H1 (cell line): ENCODE measurements at regions not wholly inside any gene's neighbourhood (a gene's known extent, or its start where the extent isn't known, plus 50 kb on each side); places are given as distances from the start of the nearest gene placed in this dataset.

Source experiments
- CTCF ChIA-PET: fragments of 300-600 bp; sonication (Branson Sonifier 250); formaldehyde crosslinking; loops from one replicate; lab custom pipeline; 2021; ENCODE audit not compliant: partially characterized antibody; lab: Charles Lee
- POLR2A ChIA-PET: fragments of 300-600 bp; sonication (Branson Sonifier 250); formaldehyde crosslinking; loops from one replicate; lab custom pipeline; 2021; ENCODE audit warnings: inconsistent platforms; ENCODE audit not compliant: partially characterized antibody; lab: Charles Lee
- DNase-seq, 2 experiments: peaks; one replicate each; pipeline versions ENCODE4 v3.0.0 to v3.0.0-alpha.2; 2010 to 2022; ENCODE audit warnings: low spot score in 2 of 2, low read depth in 1 of 2, mixed read lengths in 1 of 2
- FAIRE-seq: peaks from 2 replicates; lab custom pipeline; 2011; peaks lifted over from hg19 to GRCh38; lab: Jason Lieb, UNC
- H2AFZ ChIP-seq: 2 replicates; pipeline ENCODE4 v1.8.1; 2012; ENCODE audit warnings: low read length, inconsistent platforms
- H2AK5ac ChIP-seq: 2 replicates; pipeline ENCODE4 v1.6.1; 2013; ENCODE audit warnings: low read depth, low read length
- H2BK120ac ChIP-seq: replicated peaks from 2 replicates; pipeline ENCODE3; 2013; ENCODE audit warnings: low read depth, low read length, inconsistent platforms
- H2BK12ac ChIP-seq: 2 replicates; pipeline ENCODE4 v1.6.1; 2013; ENCODE audit warnings: low read depth, low read length
- H2BK15ac ChIP-seq: 2 replicates; pipeline ENCODE4 v1.6.1; 2013; ENCODE audit warnings: low read length
- H2BK20ac ChIP-seq: 2 replicates; pipeline ENCODE4 v1.6.1; 2013; ENCODE audit warnings: low read length
- H2BK5ac ChIP-seq: 2 replicates; pipeline ENCODE4 v1.6.1; 2013; ENCODE audit warnings: low read depth, low read length
- H3K14ac ChIP-seq: 2 replicates; pipeline ENCODE4 v1.6.1; 2013; ENCODE audit warnings: inconsistent platforms; ENCODE audit not compliant: insufficient read length
- H3K18ac ChIP-seq: 2 replicates; pipeline ENCODE4 v1.6.1; 2013; ENCODE audit warnings: low read length; ENCODE audit errors: extremely low read depth
- H3K23ac ChIP-seq: 2 replicates; pipeline ENCODE4 v1.6.1; 2013; ENCODE audit warnings: inconsistent platforms; ENCODE audit not compliant: insufficient read length
- H3K23me2 ChIP-seq: 2 replicates; pipeline ENCODE4 v1.6.1; 2013; ENCODE audit warnings: low read depth, low read length
- H3K27ac ChIP-seq: 2 replicates; pipeline ENCODE4 v1.6.1; 2011; ENCODE audit warnings: low read depth, low read length, inconsistent platforms
- H3K27me3 ChIP-seq, 4 experiments: replicated peaks in 1 of 4; 1 replicate in 1 of 4; 2 replicates in 3 of 4; pipeline versions ENCODE4 v1.6.1 to v1.8.1; 2011 to 2013; ENCODE audit warnings: low read length in 3 of 4, mild to moderate bottlenecking in 3 of 4, inconsistent platforms in 2 of 4, mixed read lengths in 2 of 4, moderate library complexity in 1 of 4; ENCODE audit not compliant: control insufficient read depth in 3 of 4, insufficient read depth in 3 of 4; ENCODE audit errors: extremely low read depth in 1 of 4
- H3K36me3 ChIP-seq, 4 experiments: 2 replicates each; pipeline versions ENCODE4 v1.6.1 to v1.8.1; 2011 to 2013; ENCODE audit warnings: mild to moderate bottlenecking in 4 of 4, low read length in 3 of 4, moderate library complexity in 2 of 4, control low read depth in 1 of 4, inconsistent platforms in 1 of 4; ENCODE audit not compliant: insufficient read depth in 4 of 4, control insufficient read depth in 2 of 4
- H3K4ac ChIP-seq: replicated peaks from 2 replicates; pipeline ENCODE3; 2013; ENCODE audit warnings: low read length, low read depth, mixed read lengths, inconsistent platforms; ENCODE audit not compliant: insufficient read length
- H3K4me1 ChIP-seq, 4 experiments: replicated peaks in 1 of 4; 1 replicate in 1 of 4; 2 replicates in 3 of 4; pipeline versions ENCODE4 v1.6.1 to v1.8.1; 2011 to 2013; ENCODE audit warnings: low read length in 3 of 4, inconsistent platforms in 2 of 4, mixed read lengths in 1 of 4; ENCODE audit not compliant: insufficient read depth in 4 of 4, control insufficient read depth in 3 of 4
- H3K4me2 ChIP-seq, 2 experiments: 2 replicates each; pipeline versions ENCODE4 v1.6.1 to v1.8.1; 2011 to 2013; ENCODE audit warnings: low read depth in 2 of 2, low read length in 2 of 2, control low read depth in 1 of 2, inconsistent platforms in 1 of 2, mild to moderate bottlenecking in 1 of 2; ENCODE audit not compliant: insufficient read depth in 1 of 2
- H3K4me3 ChIP-seq, 4 experiments: fragments of 200-600, 300-600 bp in 1 of 4; sonication (generic), shearing (Covaris generic), sonication (Bioruptor Twin) in 1 of 4; 2 replicates each; pipeline versions ENCODE4 v1.5.1 to v1.8.1; 2011 to 2016; ENCODE audit warnings: low read length in 4 of 4, low read depth in 3 of 4, control low read depth in 2 of 4, inconsistent platforms in 2 of 4, mild to moderate bottlenecking in 2 of 4, mixed read lengths in 1 of 4, moderate library complexity in 1 of 4; ENCODE audit not compliant: insufficient read depth in 2 of 4; ENCODE audit errors: extremely low read depth in 1 of 4
- H3K56ac ChIP-seq: replicated peaks from 2 replicates; pipeline ENCODE3; 2013; ENCODE audit warnings: low read depth, mild to moderate bottlenecking, mixed read lengths, low read length, inconsistent platforms; ENCODE audit not compliant: insufficient read length
- H3K79me1 ChIP-seq: 2 replicates; pipeline ENCODE4 v1.6.1; 2013; ENCODE audit warnings: low read depth, low read length, control low read depth
- H3K79me2 ChIP-seq, 2 experiments: 2 replicates each; pipeline versions ENCODE4 v1.6.1 to v1.8.1; 2012 to 2013; ENCODE audit warnings: low read length in 2 of 2, mild to moderate bottlenecking in 2 of 2, inconsistent platforms in 1 of 2; ENCODE audit not compliant: insufficient read depth in 2 of 2, control insufficient read depth in 1 of 2
- H3K9ac ChIP-seq, 4 experiments: replicated peaks in 1 of 4; 1 replicate in 1 of 4; 2 replicates in 3 of 4; pipeline versions ENCODE4 v1.6.1 to v1.8.1; 2011 to 2013; ENCODE audit warnings: low read depth in 3 of 4, low read length in 3 of 4, control low read depth in 2 of 4, mild to moderate bottlenecking in 2 of 4, moderate library complexity in 2 of 4, inconsistent platforms in 1 of 4; ENCODE audit errors: extremely low read depth in 1 of 4
- H3K9me3 ChIP-seq, 2 experiments: 2 replicates each; pipeline versions ENCODE4 v1.6.1 to v1.8.1; 2012 to 2013; ENCODE audit warnings: mild to moderate bottlenecking in 2 of 2, moderate library complexity in 2 of 2, control low read depth in 1 of 2, inconsistent platforms in 1 of 2, low read depth in 1 of 2, low read length in 1 of 2, mixed read lengths in 1 of 2; ENCODE audit not compliant: insufficient read depth in 2 of 2
- H4K20me1 ChIP-seq, 2 experiments: replicated peaks in 1 of 2; 2 replicates each; pipeline versions ENCODE3 to v1.8.1; 2011 to 2013; ENCODE audit warnings: inconsistent platforms in 2 of 2, low read length in 2 of 2, mild to moderate bottlenecking in 1 of 2; ENCODE audit not compliant: insufficient read depth in 2 of 2, control insufficient read depth in 1 of 2
- H4K5ac ChIP-seq: 2 replicates; pipeline ENCODE4 v1.6.1; 2013; ENCODE audit warnings: low read length, low read depth, mixed read lengths, inconsistent platforms; ENCODE audit not compliant: insufficient read length
- H4K8ac ChIP-seq: 2 replicates; pipeline ENCODE4 v1.8.0; 2013; ENCODE audit warnings: mild to moderate bottlenecking, moderate library complexity, low read length, inconsistent platforms; ENCODE audit not compliant: insufficient read depth; ENCODE audit errors: extremely low read depth
- H4K91ac ChIP-seq: replicated peaks from 2 replicates; pipeline ENCODE3; 2013; ENCODE audit warnings: low read length, mixed read lengths, inconsistent platforms; ENCODE audit not compliant: insufficient read length
- CBX5 ChIP-seq: fragments of 300-800, 300-1000 bp; sonication (generic); IDR thresholded peaks from 2 replicates; pipeline ENCODE4 v1.7.1; 2016; ENCODE audit warnings: antibody characterized with exemption, low read length, low read depth
- MAFK ChIP-seq: IDR thresholded peaks from 2 replicates; pipeline ENCODE4 v1.6.1; 2012; ENCODE audit warnings: low read depth, mild to moderate bottlenecking, improper control_type of control experiment, low read length
- PHF8 ChIP-seq: fragments of 200-600 bp; sonication (generic); conservative IDR thresholded peaks from 2 replicates; pipeline ENCODE4 v1.7.1; 2012; ENCODE audit warnings: low read depth, mild to moderate bottlenecking, inconsistent platforms, low read length, moderate library complexity
- RBBP5 ChIP-seq: IDR thresholded peaks from 2 replicates; pipeline ENCODE4 v1.7.1; 2012; ENCODE audit warnings: low read depth, mild to moderate bottlenecking, inconsistent platforms, low read length, moderate library complexity, borderline replicate concordance
- TBP ChIP-seq: IDR thresholded peaks from 2 replicates; pipeline ENCODE4 v1.6.1; 2011; ENCODE audit warnings: low read depth, low read length, improper control_type of control experiment
- WGBS, 2 experiments: shearing (Covaris generic) in 1 of 2; methylation state at CpG; one replicate each; pipeline versions ENCODE4 v1.1.6 to v1.1.7; 2013 to 2015; ENCODE audit warnings: low lambda C conversion rate in 2 of 2, mixed read lengths in 2 of 2, inconsistent platforms in 1 of 2, low coverage in 1 of 2, missing lambda C conversion rate in 1 of 2; ENCODE audit not compliant: insufficient replicate concordance in 2 of 2, insufficient coverage in 1 of 2, insufficient read length in 1 of 2; ENCODE audit errors: extremely low coverage in 1 of 2, missing lambda C conversion rate in 1 of 2; 5-methylcytosine and 5-hydroxymethylcytosine counted together
- TF ChIP-seq, protein P1 (sequence below): IDR thresholded peaks from 2 replicates; pipeline ENCODE4 v1.6.1; 2011; ENCODE audit warnings: low read length, improper control_type of control experiment

DNA sequence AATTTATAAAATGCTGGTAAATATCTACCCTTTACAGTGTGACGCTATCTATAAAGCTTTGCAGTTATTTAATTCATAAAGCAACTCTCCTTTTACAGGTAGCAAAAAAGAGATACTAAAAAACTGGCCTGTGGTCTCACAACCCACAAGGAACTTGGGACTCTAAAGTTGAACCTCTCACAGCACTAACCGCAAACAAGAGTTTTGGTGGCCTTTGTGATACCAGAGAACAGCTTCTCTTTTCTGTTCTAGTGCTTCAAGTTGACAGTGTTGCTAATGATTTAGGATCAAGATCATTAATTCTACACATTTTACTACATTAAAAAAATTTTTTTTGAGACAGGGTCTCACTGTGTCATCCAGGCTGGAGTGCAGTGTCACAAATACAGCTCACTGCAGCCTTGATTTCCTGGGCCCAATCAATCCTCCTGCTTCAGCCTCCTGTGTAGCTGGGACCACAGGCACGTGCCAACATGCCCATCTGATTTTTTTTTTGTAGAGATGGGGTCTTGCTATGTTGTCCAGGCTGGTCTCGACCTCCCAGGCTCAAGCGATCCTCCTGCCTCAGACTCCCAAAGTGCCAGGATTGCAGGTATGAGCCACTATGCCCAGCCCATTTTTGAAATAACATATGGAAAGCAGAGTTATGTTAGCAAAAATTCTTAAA is 56.0 kb upstream of the ST8SIA6 start:
- DNase-seq = no peak
- Histone ChIP-seq H2BK12ac (no peak overlapping the region), H3K9ac (no peak overlapping the region), H2BK120ac (no peak overlapping the region), H3K27me3 (no peaks in the 10 kb centered on the region), H3K27ac (no peak overlapping the region), H4K5ac (no peak overlapping the region), H3K79me1 (no peaks in the 10 kb centered on the region), H2AFZ (no peak overlapping the region), H2BK5ac (no peak overlapping the region), H3K18ac (no peak overlapping the region), H3K9me3 (no peaks in the 10 kb centered on the region), H3K4ac (no peak overlapping the region), H2AK5ac (no peak overlapping the region), H4K20me1 (no peaks in the 10 kb centered on the region), H3K23ac (no peak overlapping the region), H3K23me2 (no peaks in the 10 kb centered on the region), H2BK15ac (no peak overlapping the region), H3K4me1 (no peaks in the 10 kb centered on the region), H3K36me3 (no peaks in the 10 kb centered on the region), H3K4me2 (no peak overlapping the region), H3K56ac (no peak overlapping the region), H3K79me2 (no peaks in the 10 kb centered on the region), H4K8ac (no peak overlapping the region), H3K14ac (no peak overlapping the region), H4K91ac (no peak overlapping the region), H2BK20ac (no peak overlapping the region), H3K4me3 (no peak overlapping the region)
- ChIA-PET POLR2A (no interaction called here), CTCF (interaction anchor here (0.6 to 0.7 kb wide), 3 partner anchors 11 to 232 kb away, joined by 3 to 5 read pairs (median 3); no protein-coding TSS in a partner anchor)
- 91% methylated on average over 5 of the region's 5 CpGs; no CpG with 5 or more reads in 1 of the 2 experiments for WGBS, 2 experiments
- no peak for FAIRE-seq
- TF ChIP-seq RBBP5 = no peak
- no peak for TF ChIP-seq TBP
- TF ChIP-seq, protein P1, sequence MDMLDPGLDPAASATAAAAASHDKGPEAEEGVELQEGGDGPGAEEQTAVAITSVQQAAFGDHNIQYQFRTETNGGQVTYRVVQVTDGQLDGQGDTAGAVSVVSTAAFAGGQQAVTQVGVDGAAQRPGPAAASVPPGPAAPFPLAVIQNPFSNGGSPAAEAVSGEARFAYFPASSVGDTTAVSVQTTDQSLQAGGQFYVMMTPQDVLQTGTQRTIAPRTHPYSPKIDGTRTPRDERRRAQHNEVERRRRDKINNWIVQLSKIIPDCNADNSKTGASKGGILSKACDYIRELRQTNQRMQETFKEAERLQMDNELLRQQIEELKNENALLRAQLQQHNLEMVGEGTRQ = no peak
- TF ChIP-seq PHF8 = no peak
- no peak for TF ChIP-seq CBX5
- TF ChIP-seq MAFK = no peak
